Inflammatory macrophage (primary cell): ENCODE measurements at regions not wholly inside any gene's neighbourhood (a gene's known extent, or its start where the extent isn't known, plus 50 kb on each side); places are given as distances from the start of the nearest gene placed in this dataset.

Experiments
- DNase-seq, 2 donors: peaks; one replicate each; pipeline ENCODE4 v3.0.0-alpha.2; 2020 to 2022

DNA sequence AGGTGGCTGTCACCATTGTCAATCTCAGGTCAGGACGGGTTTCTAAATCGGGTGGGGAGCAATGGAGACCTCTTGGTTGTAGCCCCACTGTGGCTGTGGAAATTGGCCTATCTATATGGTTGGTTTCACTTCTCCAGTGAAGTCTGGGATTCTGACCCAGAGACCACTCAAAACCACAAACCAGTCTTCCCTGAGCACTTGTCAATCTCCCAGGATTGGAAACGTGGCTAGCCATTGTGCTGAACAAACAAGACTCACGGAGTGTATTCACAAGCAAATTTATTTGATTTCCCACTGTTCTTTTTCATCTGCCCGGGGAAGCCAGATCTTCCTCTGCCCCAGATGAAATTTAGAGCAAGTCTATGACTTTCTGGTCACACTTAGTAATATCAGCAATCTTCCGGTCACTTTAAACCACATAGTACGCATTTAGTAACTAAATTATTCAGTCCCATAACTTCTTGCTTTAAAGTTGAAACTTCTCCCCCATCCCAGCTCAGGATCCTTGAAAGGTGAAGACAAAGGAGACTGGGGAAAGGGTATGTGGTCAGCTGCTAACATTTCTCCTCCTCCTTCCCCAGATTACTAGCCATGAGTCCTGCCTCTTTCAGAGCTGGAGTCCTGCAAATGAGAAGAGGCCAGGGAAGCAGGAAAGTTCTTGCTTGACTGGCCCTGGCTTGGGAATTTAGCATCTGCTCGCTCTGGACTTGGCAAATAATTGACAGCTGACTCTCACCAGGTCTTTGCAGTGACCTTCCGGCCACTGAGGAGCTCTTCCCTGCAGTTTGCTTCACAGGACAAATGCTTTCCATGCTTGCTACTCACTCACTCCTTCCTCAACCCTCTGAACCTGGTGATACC is 123.2 kb upstream of the MAX start:
- DNase-seq, result no peak

GRCh38 chr14:65226824-65227604 is 124.7 kb upstream of the MAX start:
- no peak for DNase-seq

DNA sequence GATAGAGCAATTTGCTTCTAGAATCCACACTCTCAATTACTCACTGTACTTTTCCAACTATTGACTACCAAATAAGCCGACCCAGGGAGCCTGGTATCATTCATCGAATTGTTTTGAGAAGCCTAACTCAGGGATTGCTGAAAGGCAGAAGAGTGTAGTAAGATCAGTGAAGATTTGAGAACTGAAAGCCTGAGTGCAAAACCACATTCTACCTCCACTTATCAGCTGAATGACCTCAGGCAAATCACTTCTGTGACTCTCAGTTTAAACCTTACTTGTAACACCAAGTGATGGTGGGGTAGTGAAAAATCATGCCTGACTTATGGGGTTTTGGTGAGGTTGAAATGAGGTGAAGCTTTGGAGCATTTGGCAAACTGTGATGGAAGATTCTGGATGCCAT is 126.1 kb upstream of the MAX start:
- DNase-seq, result no peak

- no peak for DNase-seq
Observed at GRCh38 chr14:65228956-65229747, 126.8 kb upstream of the MAX start.

GRCh38 chr14:65229748-65230728 is 127.7 kb upstream of the MAX start:
- peak in 1 of 2 donors; percentile 2 for DNase-seq

- no peak for DNase-seq
Observed at GRCh38 chr14:65231286-65231980, 129.1 kb upstream of the MAX start.

GRCh38 chr14:65234752-65235361 is 132.5 kb upstream of the MAX start:
- DNase-seq, result no peak

GRCh38 chr14:65237023-65237814 is 134.9 kb upstream of the MAX start:
- DNase-seq, result no peak

DNA sequence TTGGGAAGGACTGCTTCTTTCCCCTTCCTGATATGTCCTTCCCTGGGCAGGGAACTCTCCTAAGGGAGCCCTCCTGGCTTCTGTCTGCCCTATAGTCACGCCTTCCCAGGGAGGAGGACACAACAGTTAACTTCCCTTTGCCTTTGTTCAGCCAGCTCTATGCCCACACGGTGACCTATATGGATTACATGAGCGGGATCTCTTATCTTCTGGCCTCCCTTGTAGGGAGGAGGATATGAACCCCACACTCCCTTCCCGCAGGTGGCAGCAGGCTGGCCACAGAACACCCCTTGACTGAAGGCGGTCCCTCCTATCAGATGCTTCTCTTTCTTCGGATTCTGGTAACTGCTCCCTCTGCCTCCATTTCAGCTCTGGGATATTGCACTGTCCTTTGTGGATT is 135.6 kb upstream of the MAX start:
- peak; percentile 16 to 33 for DNase-seq

DNA sequence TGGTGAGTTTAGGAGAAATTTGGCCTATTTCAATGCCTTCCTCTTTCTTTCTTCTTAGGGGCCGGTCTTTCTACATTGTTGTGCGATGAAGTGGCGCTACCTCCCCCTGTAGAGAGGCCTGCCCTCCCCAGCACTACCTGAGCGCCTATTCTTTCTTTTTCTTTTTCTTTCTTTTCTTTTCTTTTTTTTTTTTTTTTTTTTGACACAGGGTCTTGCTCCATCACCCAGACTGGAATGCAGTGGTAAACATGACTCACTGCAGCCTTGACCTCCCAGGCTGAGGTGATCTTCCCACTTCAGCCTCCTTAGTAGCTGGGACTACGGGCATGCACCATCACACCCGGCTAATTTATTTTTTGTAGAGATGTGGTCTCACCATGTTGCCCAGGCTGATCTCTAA is 136.1 kb upstream of the MAX start:
- DNase-seq, result peak in 1 of 2 donors; percentile 19

- DNase-seq, result peak; percentile 48 to 56
Observed at GRCh38 chr14:65239143-65239937, 137.0 kb upstream of the MAX start.

DNA sequence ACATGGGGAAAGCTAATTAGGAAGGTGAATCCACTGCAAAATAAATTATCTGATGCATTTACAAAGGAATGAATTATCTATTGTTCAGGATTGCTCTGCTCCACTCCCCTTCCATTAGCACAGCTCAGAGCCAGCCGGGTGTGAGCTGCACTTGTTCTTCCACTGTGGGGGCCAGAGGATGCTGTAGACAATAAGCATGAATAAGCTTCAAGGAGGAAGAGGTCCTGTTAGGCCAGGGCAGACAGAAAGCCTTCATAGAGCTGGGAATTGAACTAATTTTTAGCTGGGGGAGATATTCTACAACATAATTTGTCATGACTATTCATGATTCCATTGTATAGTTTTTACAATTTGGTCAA is 137.6 kb upstream of the MAX start:
- DNase-seq, result no peak

DNA sequence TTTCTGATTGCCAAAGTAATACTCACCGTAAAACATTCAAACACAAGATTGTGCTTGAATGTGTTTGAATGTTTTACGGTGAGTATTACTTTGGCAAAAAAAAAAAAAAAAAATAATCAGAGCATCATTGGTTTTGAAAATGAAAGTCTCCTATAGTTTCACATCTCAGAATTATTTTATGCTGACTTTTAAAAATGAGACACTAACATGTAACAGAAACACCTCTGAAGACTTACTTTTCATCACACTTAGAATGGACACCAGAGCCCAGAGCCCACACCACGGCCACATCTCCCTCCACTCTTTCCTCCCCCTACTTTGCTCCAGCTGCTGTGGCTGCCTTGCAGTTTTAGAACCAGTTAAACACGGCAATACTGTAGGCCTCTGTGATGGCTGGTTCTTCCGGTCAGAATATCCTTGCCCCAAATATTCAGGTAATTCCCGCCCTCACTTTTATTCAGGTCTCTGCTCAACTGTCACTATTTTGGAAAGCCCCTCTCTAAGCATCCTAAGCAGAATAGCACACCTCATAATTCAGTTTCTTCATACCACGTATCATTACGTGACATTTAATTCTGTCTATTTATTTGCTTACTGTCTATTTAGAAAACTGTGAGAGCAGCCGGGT is 138.9 kb upstream of the MAX start:
- DNase-seq, result no peak

GRCh38 chr14:65242732-65243134 is 140.4 kb upstream of the MAX start:
- no peak for DNase-seq

- DNase-seq, result no peak
Observed at GRCh38 chr14:65243766-65244442, 141.6 kb upstream of the MAX start.

DNA sequence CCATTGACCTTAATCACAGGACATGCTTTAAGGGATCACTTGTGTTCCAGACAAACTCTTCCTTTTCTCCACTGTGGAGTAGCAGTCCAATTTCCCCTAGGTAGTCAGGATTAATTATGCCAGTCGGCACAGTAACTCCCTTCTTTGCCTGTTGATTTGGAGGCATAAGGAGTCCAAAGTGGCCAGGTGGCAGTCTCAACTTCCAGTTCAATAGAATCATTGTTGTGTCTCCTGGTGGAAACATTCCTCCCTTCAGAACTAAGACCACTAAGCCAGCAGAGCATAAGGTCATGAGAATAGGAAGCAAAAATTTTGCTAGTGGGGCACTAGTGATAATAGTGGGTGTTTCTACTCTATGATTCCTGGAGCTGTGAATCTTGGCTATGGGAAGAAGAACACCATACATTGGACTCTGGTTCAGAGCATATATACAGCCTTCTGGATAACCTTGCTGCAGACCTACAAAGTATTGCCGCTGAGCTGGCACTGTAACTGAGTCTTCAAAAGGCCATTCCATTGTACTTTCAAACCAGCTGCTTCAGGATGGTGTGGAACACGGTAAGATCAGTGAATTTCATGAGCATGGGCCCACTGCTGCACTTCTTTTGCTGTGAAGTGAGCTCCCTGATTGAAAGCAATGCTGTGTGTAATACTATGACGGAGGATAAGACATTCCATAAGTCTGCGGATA is 147.3 kb upstream of the MAX start:
- DNase-seq, result no peak

- no peak for DNase-seq
Observed at GRCh38 chr14:65250162-65250495, 147.8 kb upstream of the MAX start.
